HG03103 (cell line): ENCODE measurements at regions not wholly inside any gene's neighbourhood (a gene's known extent, or its start where the extent isn't known, plus 50 kb on each side); places are given as distances from the start of the nearest gene placed in this dataset.

ENCODE experiments used
- ATAC-seq: cut with Tn5 transposase; IDR thresholded peaks from one replicate; pipeline ENCODE4 v1.9.1; 2021; ENCODE audit warnings: low read depth; ENCODE audit not compliant: unreplicated experiment

GRCh38 chr9:38166501-38166900, 97.5 kb upstream of the SHB start:
- ATAC-seq: no peak

GRCh38 chr9:38164659-38165221, 95.7 kb upstream of the SHB start:
- no peak for ATAC-seq

GRCh38 chr9:38163518-38163917, 94.5 kb upstream of the SHB start:
- no peak for ATAC-seq

GRCh38 chr9:38162332-38163211, 93.5 kb upstream of the SHB start:
- no peak for ATAC-seq

GRCh38 chr9:38160613-38161215, 91.7 kb upstream of the SHB start:
- ATAC-seq: no peak

- no peak for ATAC-seq
Measured at GRCh38 chr9:38159599-38159998, 90.6 kb upstream of the SHB start.

- no peak for ATAC-seq
Measured at GRCh38 chr9:38158628-38159027, 89.6 kb upstream of the SHB start.

GRCh38 chr9:38157711-38158110, 88.7 kb upstream of the SHB start:
- no peak for ATAC-seq

GRCh38 chr9:38154501-38155421, 85.7 kb upstream of the SHB start:
- ATAC-seq: no peak

- no peak for ATAC-seq
Measured at GRCh38 chr9:38153910-38154291, 84.9 kb upstream of the SHB start.

- no peak for ATAC-seq
Measured at GRCh38 chr9:38153152-38153909, 84.3 kb upstream of the SHB start.

GRCh38 chr9:38149647-38150046, 80.6 kb upstream of the SHB start:
- no peak for ATAC-seq

GRCh38 chr9:38146844-38147243, 77.8 kb upstream of the SHB start:
- ATAC-seq: no peak

- no peak for ATAC-seq
Measured at GRCh38 chr9:38145526-38146053, 76.6 kb upstream of the SHB start.

GRCh38 chr9:38144421-38144820, 75.4 kb upstream of the SHB start:
- ATAC-seq: no peak

GRCh38 chr9:38141746-38142591, 72.9 kb upstream of the SHB start:
- no peak for ATAC-seq

- no peak for ATAC-seq
Measured at GRCh38 chr9:38138276-38138675, 69.2 kb upstream of the SHB start.

- no peak for ATAC-seq
Measured at GRCh38 chr9:38137342-38137741, 68.3 kb upstream of the SHB start.

GRCh38 chr9:38136386-38136785, 67.4 kb upstream of the SHB start:
- ATAC-seq: no peak
